HL-60 (cell line): ENCODE measurements at regions not wholly inside any gene's neighbourhood (a gene's known extent, or its start where the extent isn't known, plus 50 kb on each side); places are given as distances from the start of the nearest gene placed in this dataset.
"Not testable (repeated sequence)": the region's sequence is repeated elsewhere in the genome, so short reads cannot be mapped to it uniquely, and the experiment has no call there.

ENCODE experiments used
- DNase-seq, 2 experiments: peaks; one replicate each; pipeline ENCODE4 v3.0.0-alpha.2; 2010 to 2020; ENCODE audit warnings: low read depth in 1 of 2, low spot score in 1 of 2
- H3K27ac ChIP-seq: fragments of 250-450 bp; sonication (Bioruptor Pico); replicated peaks from 2 replicates; pipeline ENCODE4 v1.5.1; 2020; ENCODE audit warnings: mild to moderate bottlenecking, moderate library complexity
- H3K27me3 ChIP-seq: fragments of 250-450 bp; sonication (Bioruptor Pico); 2 replicates; pipeline ENCODE4 v1.5.1; 2021; ENCODE audit warnings: mild to moderate bottlenecking, moderate library complexity; ENCODE audit not compliant: insufficient read depth, poor library complexity, severe bottlenecking
- H3K4me3 ChIP-seq: replicated peaks from 2 replicates; pipeline ENCODE4 v1.5.1; 2011; ENCODE audit warnings: mild to moderate bottlenecking, control low read depth, low read length; ENCODE audit not compliant: insufficient read depth
- GABPA ChIP-seq: IDR thresholded peaks from 2 replicates; pipeline ENCODE4 v1.6.1; 2012; ENCODE audit warnings: low read depth
- POLR2AphosphoS5 ChIP-seq: IDR thresholded peaks from 2 replicates; pipeline ENCODE4 v1.6.1; 2012; ENCODE audit warnings: low read depth
- SPI1 ChIP-seq: IDR thresholded peaks from 2 replicates; pipeline ENCODE4 v1.6.1; 2012; ENCODE audit warnings: low read depth, mild to moderate bottlenecking, borderline replicate concordance
- TF ChIP-seq, protein P1 (sequence below): IDR thresholded peaks from one replicate; pipeline ENCODE4 v1.5.1; 2011; ENCODE audit warnings: low read length, control low read depth, inconsistent platforms; ENCODE audit not compliant: insufficient read depth
- TF ChIP-seq, protein P2 (sequence below): IDR thresholded peaks from 2 replicates; pipeline ENCODE4 v1.6.1; 2012; ENCODE audit warnings: low read depth; ENCODE audit not compliant: insufficient replicate concordance

DNA sequence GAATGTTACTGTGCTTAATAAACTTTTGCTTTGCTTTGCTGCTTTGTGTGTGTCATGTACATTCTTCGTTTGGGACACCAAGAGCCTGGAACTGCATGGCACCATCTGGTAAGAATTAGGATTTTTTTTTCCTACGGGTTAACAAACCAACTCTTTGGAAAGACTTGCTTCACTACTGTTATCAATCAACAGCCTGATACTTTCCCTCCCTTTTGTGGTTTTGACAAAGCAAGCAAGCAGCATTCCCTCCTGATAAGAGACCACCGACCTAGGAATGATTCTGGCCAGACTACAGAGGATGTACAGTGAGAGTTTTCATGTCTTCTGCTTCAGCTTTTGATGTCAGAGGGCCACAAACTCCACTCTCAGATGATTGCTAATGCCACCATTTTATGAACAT lies 237.5 kb downstream of the FAM72C start:
- H3K27ac ChIP-seq, H3K4me3 ChIP-seq, DNase-seq, H3K27me3 ChIP-seq: not testable (repeated sequence)

DNA sequence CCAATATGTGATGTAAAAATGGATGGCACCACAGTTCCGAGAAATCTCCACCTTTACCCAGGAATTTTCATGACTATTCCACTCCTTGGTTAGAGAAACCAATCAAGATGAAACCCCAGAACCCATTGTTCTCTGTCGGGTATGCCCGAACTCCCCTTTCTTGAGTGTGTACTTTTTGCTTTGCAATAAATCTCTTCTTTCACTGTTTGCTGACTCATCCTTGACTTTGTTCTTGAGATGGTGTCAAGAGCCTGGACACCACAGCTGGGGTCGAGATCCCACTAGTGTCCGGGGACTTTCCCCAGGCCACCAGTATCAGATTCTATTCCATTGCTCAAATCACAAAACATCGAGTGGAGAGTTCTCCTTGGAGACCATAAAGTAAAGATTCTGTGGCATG lies 240.9 kb downstream of the FAM72C start:
- DNase-seq, H3K27me3 ChIP-seq, H3K4me3 ChIP-seq, H3K27ac ChIP-seq: not testable (repeated sequence)

DNA sequence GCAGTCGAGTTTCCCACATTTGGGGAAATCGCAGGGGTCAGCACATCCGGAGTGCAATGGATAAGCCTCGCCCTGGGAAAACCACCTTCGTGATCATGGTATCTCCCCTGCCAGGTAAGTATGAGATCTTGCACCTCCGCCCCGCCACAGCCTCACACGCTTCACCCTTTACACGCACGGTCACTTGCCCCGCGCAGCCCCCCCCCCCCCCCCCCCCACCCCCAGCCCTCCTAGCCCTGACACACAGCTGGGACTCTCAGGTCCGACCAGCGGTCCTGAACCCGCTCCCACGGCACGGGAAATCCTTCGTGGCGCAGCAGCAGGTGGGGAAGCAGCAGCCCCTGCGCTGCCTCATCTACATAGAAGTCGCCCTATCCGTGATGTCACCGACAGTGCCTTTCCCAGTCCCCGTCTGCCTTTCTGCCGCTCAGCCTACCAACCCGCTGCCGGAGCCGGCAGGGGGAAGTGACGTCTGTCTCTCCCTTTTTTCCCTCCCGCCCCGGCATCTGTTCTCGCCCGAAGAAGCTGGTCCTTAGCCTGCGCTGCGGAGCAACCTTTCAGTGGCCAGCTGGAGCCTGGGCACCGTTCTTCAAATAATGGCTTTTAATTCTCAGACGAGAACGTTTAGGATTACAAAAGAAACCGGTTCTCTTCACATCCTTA lies 242.2 kb downstream of the FAM72C start:
- not testable (repeated sequence) for H3K4me3 ChIP-seq, H3K27ac ChIP-seq, H3K27me3 ChIP-seq, DNase-seq

DNA sequence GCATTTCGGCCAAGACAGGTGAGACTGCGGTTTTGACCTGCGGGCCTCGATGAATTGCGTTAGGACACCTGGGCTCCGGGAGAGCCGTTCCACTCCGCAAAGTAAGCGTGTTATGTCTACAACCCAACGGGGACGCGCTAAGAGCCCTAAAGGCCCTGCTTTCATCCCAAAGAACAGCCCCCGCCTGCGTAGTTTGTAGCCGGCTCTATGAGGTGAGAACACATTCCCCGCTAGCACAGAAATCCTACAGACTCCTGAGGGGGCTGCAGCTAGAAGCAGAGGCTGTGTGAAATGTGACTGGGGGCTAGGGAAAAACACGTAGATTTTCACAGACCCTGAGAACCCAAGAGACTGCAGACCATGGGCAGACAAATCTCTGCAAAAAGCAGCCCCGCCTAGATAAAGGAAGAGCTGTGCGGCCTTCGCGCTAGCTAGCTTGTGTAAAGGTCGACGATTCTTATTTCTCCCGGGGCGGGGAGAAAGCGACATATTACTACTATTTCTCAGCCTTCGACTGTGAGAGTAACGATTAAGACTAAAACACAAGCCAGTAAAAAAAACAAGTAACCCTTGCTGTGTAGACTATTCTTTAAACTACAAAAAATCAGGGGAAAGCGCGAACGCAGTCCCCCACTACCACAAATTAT lies 242.9 kb downstream of the FAM72C start:
- DNase-seq, H3K27ac ChIP-seq, H3K4me3 ChIP-seq: not testable (repeated sequence)

DNA sequence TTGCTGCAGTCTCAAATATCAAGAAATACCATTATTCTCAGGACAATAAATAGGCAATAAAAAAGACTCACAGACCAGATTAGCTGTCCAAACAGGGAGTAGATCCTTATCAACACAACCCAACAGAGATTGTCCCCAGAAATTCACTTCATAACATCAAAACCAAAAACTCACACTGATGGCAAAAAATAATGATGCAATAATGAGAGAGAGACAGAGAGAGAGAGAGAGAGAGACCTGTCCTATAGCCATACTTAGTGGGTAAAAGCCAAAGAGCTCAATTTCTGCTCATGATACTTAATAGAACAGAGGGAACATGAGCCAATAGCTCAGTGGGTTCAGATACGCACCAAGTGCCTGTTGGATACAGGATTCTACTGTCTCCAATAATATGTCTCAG lies 244.5 kb downstream of the FAM72C start:
- Histone ChIP-seq H3K27ac (no peak overlapping the region), H3K4me3 (no peak overlapping the region), H3K27me3 (no peaks in the 10 kb centered on the region)
- TF ChIP-seq, protein P1, sequence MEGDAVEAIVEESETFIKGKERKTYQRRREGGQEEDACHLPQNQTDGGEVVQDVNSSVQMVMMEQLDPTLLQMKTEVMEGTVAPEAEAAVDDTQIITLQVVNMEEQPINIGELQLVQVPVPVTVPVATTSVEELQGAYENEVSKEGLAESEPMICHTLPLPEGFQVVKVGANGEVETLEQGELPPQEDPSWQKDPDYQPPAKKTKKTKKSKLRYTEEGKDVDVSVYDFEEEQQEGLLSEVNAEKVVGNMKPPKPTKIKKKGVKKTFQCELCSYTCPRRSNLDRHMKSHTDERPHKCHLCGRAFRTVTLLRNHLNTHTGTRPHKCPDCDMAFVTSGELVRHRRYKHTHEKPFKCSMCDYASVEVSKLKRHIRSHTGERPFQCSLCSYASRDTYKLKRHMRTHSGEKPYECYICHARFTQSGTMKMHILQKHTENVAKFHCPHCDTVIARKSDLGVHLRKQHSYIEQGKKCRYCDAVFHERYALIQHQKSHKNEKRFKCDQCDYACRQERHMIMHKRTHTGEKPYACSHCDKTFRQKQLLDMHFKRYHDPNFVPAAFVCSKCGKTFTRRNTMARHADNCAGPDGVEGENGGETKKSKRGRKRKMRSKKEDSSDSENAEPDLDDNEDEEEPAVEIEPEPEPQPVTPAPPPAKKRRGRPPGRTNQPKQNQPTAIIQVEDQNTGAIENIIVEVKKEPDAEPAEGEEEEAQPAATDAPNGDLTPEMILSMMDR = no peak
- TF ChIP-seq SPI1 = no peak
- DNase-seq = no peak

More for the DNA sequence above, 242.9 kb downstream of the FAM72C start:
- not testable (repeated sequence) for H3K27me3 ChIP-seq

DNA sequence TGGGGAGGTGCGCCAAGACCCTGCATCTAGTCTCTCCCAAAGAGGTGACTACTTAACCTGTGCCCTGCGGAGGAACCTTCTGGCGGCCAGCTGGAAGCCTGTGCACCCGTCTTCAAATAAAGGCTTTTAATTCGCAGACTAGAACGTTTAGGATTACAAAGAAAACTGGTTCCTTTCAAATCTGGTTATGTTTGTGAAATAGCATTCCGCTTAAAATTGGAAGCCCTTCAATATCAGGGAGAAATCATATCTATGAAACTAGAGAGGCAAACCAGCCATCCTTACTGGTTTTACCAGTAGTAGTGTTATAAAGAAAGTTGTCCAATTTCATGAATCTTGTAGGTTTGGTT lies 250.8 kb downstream of the FAM72C start:
- Histone ChIP-seq H3K27ac (peak overlapping the region; percentile 92), H3K4me3 (peak overlapping the region; percentile 33), H3K27me3 (no peaks in the 10 kb centered on the region)
- DNase-seq = no peak
- TF ChIP-seq SPI1 = no peak
- TF ChIP-seq GABPA = peak; percentile 4; the same call in 1 of the 2 replicates

DNA sequence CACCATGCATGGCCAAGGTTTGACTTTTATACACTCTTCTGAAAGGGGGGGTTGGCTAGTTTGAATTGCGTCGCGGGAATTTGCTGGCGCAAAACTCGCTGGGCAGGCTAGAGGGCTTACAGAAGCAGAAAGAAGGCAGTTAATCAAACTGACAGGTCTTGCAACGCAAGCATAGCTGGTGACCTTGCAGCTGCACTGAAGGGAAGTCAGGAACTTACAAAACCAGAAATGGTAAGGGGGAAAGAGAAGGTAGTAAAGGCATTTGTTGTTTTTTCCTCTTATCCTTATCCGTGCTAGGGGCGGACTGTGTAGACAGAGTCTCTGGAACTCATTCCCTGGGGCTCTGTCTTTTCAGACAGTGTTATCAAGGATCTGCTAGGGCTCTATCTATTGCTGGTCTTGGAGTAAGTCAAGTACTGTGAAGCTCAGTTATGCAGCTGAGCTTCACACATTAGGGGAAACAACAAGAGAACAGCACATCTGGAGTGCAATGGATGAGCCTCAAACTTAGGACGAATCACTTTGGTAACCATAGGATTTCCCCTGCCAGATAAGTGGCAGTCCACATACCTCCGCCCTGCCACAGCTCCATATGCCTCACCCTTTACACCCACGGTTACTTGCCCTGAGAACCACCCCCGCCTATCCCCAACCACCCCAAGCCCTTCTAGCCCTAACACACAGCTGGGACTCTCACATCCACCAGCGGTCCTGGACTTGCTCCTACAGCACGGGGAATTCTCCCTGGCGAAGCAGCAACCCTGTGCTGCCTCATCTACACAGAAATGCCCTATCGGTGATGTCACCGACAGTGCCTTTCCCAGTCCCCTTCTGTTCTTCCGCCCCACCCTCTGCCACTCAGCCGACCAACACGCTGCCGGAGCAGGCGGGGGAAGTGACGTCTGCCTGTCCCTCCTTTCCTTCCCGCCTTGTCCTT lies 251.4 kb downstream of the FAM72C start:
- peak; percentile 71 to 92 for DNase-seq
- peak overlapping the region; percentile 33 for H3K4me3 ChIP-seq
- TF ChIP-seq, protein P1 = no peak
- peak; percentile 56 for TF ChIP-seq POLR2AphosphoS5
- TF ChIP-seq SPI1 = peak; percentile 83
- TF ChIP-seq, protein P2, sequence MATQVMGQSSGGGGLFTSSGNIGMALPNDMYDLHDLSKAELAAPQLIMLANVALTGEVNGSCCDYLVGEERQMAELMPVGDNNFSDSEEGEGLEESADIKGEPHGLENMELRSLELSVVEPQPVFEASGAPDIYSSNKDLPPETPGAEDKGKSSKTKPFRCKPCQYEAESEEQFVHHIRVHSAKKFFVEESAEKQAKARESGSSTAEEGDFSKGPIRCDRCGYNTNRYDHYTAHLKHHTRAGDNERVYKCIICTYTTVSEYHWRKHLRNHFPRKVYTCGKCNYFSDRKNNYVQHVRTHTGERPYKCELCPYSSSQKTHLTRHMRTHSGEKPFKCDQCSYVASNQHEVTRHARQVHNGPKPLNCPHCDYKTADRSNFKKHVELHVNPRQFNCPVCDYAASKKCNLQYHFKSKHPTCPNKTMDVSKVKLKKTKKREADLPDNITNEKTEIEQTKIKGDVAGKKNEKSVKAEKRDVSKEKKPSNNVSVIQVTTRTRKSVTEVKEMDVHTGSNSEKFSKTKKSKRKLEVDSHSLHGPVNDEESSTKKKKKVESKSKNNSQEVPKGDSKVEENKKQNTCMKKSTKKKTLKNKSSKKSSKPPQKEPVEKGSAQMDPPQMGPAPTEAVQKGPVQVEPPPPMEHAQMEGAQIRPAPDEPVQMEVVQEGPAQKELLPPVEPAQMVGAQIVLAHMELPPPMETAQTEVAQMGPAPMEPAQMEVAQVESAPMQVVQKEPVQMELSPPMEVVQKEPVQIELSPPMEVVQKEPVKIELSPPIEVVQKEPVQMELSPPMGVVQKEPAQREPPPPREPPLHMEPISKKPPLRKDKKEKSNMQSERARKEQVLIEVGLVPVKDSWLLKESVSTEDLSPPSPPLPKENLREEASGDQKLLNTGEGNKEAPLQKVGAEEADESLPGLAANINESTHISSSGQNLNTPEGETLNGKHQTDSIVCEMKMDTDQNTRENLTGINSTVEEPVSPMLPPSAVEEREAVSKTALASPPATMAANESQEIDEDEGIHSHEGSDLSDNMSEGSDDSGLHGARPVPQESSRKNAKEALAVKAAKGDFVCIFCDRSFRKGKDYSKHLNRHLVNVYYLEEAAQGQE = peak; percentile 29
- peak; percentile 74; the same call in 1 of the 2 replicates for TF ChIP-seq GABPA
- peak overlapping the region; percentile 92 for H3K27ac ChIP-seq
- H3K27me3 ChIP-seq = no peaks in the 10 kb centered on the region
